MM.1S (cell line): ENCODE measurements at regions not wholly inside any gene's neighbourhood (a gene's known extent, or its start where the extent isn't known, plus 50 kb on each side); places are given as distances from the start of the nearest gene placed in this dataset.

ENCODE experiments used
- CTCF ChIP-seq: fragments of 300-600 bp; sonication (generic); IDR thresholded peaks from 2 replicates; pipeline ENCODE4 v1.5.1; 2016; ENCODE audit warnings: antibody characterized with exemption, low read length, mixed read lengths
- EZH2 ChIP-seq: fragments of 300-600 bp; sonication (generic); optimal IDR thresholded peaks from 2 replicates; pipeline ENCODE3; 2017; ENCODE audit warnings: low read depth, mild to moderate bottlenecking, antibody characterized with exemption, low read length, mixed read lengths

- TF ChIP-seq CTCF (no peak), EZH2 (no peak)
Measured at GRCh38 chr6:21321531-21321930, 272.0 kb upstream of the SOX4 start.
